Fibroblast of skin of right quadriceps (primary cell): ENCODE measurements at regions not wholly inside any gene's neighbourhood (a gene's known extent, or its start where the extent isn't known, plus 50 kb on each side); places are given as distances from the start of the nearest gene placed in this dataset.

ENCODE experiments used
- DNase-seq: peaks from one replicate; pipeline ENCODE4 v3.0.0-alpha.2; 2013

DNA sequence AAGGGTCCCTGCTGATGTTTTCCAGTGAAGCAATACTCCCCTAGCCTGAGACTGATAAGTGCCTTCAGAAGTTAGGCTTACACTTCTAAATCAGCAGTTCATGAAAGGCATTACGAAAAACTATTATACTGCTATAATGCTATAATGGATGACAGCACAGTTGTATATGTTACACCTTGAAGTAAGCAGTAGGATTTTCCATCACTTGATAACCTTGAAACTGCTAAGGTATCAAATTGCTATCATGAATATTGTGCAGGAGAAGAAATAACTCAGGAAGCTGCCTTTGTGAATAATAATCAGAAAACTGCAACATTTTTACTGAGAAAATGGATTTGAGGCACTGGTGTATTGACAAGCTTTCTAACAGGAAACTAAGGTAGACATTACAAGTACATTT is 142.3 kb downstream of the HNMT start:
- no peak for DNase-seq

GRCh38 chr2:138107288-138107687 is 143.0 kb downstream of the HNMT start:
- no peak for DNase-seq

DNA sequence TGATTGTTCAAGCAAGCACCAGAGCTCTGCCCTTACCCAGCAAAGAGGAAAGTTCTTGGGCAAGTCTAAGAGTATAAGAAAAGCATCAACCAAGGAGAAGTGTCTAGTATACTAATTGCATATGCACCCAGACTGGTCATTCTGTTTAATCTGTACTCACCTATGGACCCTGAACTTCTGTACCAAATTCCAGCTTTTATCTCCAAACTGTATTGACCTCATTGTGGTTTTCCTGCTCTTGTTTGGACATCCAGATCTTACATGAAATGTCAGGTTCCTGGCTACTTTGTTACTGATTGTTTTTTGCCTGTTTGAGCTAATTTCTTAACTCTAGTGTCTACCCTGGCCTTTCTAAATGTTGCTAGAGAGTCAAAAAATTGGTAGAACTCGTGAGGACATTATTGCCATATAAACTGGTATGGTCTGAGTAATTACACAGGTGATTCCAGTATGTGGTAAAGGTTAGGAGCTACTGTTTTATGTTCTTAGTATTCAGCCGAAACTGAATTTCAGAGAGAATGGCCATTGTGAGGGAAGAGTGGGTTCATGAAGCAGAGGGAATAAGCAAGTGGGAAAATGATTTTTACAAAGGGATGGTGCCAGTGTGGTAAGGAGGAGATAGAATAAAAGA is 146.3 kb downstream of the HNMT start:
- no peak for DNase-seq

- DNase-seq = peak; percentile 12
Observed at GRCh38 chr2:138112536-138112935, 148.3 kb downstream of the HNMT start.

DNA sequence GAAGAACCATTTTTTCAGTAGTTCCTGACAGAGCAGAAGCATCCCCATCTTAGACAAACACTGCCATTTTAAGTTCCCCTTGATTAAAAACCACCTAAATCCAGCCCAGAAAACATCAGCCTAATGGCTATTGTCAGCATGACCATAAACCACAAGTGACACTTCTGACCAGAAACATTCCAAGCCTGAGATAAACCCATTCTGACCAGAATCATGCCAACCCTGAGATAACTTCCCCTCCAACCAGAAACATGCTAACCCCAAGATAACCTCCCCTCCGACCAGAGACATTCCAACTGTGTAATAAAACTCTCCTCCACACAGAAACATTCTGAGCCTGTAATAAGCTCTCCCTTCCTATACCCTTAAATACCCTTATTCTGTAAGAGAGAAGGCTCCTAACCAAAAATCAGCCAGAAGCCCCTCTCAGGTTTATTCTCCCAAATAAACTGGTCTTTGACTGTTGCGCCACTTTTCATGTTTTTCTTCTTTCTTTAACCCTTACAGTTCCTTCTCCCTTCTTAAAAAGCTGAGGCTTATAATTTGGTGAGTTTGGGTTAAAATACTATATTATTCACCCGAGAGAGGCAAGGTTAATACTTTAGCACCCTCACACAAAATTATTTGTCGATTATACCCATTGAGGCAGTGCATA is 149.7 kb downstream of the HNMT start:
- no peak for DNase-seq

DNA sequence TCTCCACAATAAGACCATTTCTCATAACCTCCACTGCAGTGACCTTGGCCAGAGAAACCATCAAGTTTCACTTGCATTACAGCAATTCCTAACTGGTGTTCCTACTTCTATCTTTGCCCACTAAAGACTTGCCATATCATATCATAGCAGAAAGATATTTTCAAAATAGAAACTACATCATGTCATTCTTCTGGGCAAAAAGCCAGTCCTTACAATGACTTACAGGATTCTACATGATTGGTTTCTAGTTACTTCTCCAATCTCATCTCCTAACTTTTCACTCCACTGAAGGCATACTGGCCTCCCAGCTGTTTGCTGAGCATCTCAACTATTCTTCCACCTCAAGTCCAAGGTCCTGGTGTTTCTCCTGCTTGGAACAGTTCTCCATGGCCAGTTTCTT is 151.4 kb downstream of the HNMT start:
- no peak for DNase-seq

GRCh38 chr2:138116456-138116855 is 152.2 kb downstream of the HNMT start:
- DNase-seq = no peak

GRCh38 chr2:138121666-138122661 is 157.7 kb downstream of the HNMT start:
- no peak for DNase-seq

- no peak for DNase-seq
Observed at GRCh38 chr2:138122891-138123290, 158.6 kb downstream of the HNMT start.

GRCh38 chr2:138123741-138124140 is 159.5 kb downstream of the HNMT start:
- no peak for DNase-seq

DNA sequence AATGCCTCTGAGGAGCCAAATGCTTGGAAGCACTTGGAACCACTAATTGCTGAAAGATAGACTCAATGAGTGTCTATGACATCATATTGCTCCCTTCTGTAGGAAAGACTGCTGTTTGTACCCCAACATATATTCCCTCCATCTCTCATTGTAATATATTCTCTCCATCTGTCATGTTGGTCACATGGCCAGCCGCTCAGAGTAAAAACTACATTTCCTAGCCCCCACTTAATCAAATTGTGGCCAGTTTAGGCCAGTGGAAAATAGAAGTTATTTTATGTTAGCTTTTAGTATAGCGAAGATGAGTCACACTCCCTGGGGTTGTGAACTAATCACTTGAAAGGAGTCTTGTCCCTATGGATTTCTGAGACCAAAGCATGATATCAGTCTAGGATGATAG is 160.2 kb downstream of the HNMT start:
- DNase-seq = no peak

DNA sequence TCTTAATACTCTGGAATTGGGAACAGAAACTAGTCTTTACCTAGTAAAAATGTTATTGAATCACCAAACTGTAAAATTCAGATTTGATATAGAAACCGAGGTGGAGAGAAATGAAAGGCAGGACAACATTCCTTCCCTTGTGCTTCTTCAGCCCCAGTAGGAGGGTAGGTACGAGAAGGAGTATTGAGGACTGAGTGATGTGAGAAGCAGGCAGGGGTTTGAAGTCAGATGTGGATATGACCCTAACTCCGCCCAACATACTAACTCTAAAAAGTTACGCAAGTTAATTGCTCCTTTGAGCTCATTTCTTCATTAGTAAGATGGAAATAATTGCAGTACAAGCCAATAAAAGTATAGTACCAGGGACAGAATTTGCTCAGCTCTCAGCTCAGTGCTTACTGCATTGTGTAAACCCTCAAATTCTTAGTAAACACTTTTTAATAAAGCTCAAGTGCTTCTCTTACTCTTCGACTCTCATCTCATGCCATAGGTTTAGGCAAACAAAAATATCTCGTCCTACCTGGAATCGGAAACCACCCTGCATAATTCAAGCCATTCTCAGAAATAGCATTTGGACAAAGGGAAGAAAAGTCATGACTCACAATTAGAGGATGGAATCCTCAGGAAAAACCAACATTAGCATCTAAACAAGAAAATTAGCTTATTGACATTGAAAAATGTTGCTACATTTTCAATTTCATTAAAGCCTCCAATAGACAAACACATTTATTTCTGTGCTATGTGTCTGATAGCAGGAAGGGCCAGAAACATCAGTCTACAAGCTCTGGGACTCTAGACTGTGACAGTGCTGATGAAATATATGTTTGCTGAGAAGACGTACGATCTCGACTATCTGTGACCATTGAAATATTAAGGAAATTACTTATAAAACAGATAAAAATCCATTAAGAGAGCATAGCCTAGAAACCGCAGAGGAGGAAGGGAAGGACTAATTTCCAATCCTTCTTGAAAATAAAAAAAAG is 161.3 kb downstream of the HNMT start:
- no peak for DNase-seq

- DNase-seq = no peak
Observed at GRCh38 chr2:138132108-138132507, 167.8 kb downstream of the HNMT start.

DNA sequence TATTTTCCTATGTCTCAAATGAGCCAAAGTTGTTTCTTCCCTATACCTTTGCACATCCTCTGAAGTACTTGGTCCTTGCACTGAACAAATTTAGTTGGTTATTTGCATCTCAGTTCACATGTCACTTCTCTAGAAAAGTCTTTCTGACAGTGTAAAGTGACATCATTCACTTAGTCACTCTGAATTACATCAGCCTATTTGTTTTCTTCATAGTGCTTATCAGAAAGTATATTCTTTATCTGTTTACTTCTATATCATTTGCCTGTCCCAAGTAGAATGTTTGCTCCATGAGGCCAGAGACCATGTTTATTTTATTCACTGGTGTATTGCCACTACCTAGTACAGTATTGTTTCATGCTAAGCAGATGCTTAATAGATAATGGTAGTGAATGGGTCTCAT is 173.7 kb downstream of the HNMT start:
- DNase-seq = no peak

DNA sequence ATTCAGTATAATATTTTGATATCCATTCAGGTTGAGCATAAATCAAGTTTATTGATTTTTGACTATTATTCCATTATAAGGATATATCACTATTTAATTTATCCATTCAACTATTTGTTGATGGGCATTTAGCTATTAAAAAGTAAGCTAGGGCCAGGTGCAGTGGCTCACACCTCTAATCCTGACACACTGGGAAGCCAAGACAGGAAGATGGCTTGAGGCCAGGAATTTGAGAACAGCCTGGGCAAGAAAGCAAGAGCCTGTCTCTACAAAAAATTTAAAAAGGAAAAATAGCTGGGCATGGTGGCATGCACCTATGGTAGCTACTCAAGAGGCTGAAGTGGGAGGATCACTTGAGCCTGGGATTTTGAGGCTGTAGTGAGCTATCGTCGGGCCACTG is 183.5 kb downstream of the HNMT start:
- DNase-seq = no peak

- no peak for DNase-seq
Observed at GRCh38 chr2:138155304-138155703, 191.0 kb downstream of the HNMT start.

GRCh38 chr2:138157372-138157771 is 193.1 kb downstream of the HNMT start:
- no peak for DNase-seq

- DNase-seq = no peak
Observed at GRCh38 chr2:138170485-138170884, 206.2 kb downstream of the HNMT start.

- no peak for DNase-seq
Observed at GRCh38 chr2:138171244-138171643, 207.0 kb downstream of the HNMT start.

DNA sequence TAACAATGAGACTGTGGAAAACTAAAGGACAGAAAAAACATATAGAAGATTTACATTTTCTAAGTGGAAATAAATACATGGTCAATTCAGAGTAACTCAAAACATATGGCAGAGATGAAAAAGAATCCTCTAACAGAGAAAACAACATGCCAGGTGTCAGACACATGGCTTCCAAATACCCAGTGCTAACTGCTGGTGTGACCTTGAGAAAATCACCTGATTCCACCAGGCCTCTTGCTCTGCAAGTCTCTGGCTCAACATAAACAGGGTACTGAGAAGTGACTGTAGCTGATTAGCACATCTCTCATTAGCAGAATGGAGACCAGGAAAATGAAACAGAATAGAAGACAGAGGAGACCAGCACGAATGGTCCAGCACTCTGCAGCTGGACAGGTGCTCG is 210.8 kb downstream of the HNMT start:
- no peak for DNase-seq

DNA sequence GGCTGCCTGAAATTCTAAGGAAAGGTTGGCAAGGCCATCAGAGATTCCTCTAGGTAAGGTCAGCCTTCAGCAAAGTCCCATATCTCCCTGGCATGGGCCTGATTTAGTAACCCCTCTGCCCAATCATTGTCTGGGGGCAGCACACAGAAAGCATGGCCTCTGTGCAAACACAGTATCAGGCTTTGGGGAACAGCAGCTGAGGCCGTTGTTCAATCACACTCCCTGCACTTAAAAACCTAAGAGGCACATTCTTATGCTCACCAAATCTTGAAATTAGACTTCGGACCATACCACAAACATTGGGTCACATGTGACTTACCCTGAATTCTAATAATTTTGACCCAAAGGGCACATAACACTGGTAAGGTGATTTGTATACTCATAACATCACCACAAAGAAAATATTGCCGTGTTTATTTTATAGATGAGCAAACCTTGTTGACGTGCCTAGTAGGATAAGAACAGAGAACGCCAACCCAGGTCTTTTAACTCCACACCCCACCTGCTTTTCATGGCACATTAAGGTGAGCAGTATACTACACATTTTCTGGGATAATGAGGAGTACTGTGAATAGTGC is 212.7 kb downstream of the HNMT start:
- DNase-seq = no peak

- DNase-seq = no peak
Observed at GRCh38 chr2:138177693-138178092, 213.4 kb downstream of the HNMT start.
